Esophagus mucosa (tissue), 1 donor: ENCODE measurements at regions not wholly inside any gene's neighbourhood (a gene's known extent, or its start where the extent isn't known, plus 50 kb on each side); places are given as distances from the start of the nearest gene placed in this dataset.

Source experiments
- ATAC-seq: fragments of 200-7000 bp; cut with Tn5 transposase; one replicate; pipeline ENCODE4 v1.9.1; 2020
- donor health status: DM: yes; HTN: yes; CAD: no.

DNA sequence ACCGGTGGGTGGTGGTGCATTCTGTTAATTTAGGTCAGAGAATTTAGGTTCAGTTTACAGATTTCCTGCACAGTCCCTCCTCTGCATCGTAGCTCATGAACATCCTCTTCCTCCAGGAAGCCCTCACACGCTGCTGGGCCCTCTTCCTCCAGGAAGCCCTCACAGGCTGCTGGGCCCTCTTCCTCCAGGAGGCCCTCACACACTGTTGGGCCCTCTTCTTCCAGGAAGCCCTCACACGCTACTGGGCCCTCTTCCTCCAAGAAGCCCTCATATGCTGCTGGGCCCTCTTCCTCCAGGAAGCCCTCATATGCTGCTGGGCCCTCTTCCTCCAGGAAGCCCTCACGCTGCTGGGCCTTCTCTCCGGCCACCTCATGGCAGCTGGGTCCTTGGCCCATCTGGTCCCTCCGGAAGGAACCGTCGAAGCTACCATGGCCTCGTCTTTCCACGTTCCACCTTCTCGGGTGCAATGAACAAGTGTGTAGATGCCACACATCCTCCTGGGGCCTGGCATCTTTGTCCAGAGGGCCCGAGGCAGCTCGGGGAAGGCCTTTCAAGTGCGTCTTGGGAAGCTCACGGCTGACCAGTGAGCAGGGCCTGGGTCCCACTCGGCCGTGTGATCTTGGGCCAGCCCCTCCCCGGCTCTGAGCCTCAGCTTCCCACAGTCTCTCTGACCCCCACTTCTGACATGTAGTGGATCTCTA lies 58.9 kb upstream of the PPARA start:
- no peak for ATAC-seq

GRCh38 chr22:46092011-46092410 lies 58.3 kb upstream of the PPARA start:
- no peak for ATAC-seq

DNA sequence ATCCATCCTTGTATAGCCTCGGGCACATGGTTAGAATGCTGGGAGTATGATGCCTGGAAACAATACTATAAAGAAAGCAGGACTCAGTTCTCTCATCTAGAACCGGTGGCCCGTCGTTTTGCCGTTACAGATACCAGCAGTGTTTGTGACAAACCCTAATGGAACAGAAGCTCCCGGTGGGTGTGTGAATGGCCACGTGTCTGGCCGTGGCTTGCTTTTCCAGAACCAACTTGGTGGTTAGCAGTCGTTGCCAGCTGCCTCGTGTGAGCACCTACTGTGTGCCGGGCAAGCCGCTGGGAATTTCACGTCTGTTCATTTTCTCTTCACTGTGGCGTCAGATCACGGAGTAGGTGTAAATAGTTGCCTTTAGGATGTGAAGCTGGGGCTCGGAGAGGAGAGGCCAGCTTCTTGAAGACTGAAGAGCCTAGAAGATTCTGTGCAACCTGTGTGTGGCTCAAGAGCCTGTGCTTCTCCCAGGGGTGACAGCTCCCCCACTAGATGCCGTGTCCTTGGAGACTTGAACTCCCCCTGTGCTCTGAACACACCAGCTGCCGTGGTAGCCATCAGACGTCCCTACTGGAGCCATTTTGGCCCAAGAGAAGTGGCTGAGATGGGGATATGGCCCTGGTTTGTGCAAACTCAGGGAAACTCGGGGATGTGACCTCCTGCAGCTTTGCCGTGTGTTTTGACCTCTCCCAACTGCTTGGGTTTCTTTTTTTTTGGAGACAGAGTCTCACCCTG lies 57.5 kb upstream of the PPARA start:
- no peak for ATAC-seq

- no peak for ATAC-seq
Observed at GRCh38 chr22:46093796-46094195, 56.5 kb upstream of the PPARA start.

- ATAC-seq, result no peak
Observed at GRCh38 chr22:46094676-46095075, 55.6 kb upstream of the PPARA start.

DNA sequence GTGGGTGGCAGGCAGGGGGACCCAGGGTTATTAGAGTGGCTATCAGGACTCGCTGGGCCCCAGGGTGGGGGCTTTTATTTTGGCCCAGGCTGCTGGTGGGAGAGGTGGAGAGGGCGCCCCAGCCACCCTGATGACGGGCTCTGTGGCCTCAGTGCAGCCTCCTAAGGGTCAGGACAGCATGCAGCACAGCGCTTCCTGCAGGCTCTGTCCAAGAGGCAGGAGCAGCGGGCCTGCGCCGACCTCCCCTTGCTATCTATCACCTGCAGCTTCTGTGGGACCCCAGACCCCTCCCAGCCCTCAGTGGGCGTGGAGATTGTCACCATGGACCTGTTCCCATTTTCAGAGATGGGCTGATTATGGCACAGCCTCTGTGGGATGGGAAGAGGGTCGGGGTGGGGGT lies 54.3 kb upstream of the PPARA start:
- no peak for ATAC-seq

DNA sequence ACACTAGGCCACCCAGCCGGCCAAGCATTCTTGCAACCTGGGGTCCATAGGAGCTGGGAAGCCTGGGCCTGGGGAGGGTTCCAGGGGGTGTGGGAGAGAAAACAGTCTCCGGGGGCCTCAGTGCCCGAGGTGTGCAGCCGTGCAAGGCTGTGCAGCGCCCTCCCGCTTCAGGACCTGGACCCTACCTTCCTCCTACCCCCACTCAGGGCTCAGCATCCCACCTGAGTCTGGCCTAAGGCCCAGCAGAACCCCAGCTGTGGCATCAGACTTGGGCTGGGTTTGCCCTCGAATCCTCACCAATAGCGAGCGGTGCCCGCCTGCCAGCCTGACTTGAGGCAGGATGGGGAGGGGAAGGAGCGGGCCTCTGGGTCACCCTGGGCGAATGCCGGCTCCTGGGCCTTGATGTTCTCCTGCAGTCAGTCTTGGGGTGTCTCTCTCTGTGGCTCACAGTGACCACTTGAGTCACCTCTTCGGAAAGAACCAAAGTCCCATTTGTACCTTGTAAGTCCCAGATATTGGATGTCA lies 53.6 kb upstream of the PPARA start:
- no peak for ATAC-seq

DNA sequence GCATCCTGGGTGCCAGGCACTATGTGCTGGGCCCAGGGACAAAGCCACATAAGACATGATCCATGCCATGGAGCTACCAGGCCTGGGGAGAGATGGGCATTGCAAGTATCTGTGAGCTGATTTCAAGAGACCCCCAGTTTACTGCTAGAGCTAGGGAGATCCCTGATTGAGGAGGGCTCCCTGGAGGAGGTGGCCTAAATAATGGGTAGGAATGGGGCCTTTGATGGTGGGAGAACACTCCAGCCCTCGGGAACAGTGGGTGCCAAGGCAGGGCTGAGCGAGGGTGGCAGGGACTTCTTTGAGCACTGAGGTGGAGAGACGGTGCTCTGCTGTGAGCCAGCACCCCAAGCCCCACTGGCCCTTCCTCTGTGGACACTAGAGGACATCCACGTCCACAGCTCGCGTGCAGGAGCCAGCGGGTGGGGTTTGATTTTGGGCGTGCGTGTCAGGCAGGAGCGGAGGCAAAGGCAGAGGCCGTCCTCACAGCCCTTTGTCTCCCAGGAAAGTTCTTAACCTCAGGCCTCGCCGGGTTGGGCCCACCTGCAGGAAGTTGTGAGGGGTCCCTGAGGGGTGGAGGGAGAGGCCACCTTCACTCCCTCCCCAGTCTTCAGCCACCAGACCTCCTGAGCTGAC lies 52.9 kb upstream of the PPARA start:
- no peak for ATAC-seq

DNA sequence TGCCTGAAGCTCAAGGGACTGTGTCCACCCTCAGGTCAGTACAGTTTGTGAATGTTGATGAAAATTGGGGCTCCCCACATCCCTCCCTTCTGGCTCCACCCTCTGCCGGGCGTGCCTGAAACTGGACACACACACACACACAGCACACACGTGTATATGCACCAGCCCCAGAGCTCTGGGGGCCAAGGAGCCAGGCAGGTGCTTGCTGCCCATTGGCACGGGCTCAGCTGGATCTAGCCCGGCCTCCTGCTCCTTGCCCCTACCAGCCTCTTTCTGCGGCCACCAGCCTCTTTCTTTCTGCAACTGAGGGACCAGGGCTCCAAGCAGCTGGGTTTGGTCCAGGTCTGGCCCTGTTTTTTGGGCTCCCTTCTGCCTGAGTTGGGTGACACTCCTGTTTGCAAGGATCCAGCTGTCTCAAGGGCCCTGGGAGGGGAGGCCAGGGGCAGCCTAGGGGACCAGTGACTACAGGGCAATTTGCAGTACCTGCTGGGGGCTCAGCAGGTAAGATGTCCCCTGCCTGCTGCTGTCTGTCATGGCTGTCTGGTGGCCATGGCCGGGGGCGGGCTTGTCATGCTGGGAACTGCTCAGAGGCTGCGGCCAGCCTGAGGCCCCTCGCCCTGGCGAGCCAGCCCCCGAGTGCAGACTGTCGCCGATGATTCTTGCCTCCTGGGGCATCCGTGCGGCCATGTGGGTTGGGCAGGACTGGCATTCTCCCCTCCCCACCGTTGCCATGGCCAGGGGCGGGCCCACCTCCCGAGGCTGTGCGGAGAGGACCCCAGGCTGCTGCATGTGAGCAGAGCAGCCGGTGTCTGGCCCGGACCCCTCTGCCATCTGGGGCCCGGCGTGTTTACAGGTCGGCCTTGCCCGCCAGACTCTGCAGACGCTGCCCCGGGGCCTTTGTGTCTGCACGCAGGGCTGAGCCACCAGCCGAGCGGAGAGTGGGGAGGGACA lies 51.5 kb upstream of the PPARA start:
- ATAC-seq, result no peak

DNA sequence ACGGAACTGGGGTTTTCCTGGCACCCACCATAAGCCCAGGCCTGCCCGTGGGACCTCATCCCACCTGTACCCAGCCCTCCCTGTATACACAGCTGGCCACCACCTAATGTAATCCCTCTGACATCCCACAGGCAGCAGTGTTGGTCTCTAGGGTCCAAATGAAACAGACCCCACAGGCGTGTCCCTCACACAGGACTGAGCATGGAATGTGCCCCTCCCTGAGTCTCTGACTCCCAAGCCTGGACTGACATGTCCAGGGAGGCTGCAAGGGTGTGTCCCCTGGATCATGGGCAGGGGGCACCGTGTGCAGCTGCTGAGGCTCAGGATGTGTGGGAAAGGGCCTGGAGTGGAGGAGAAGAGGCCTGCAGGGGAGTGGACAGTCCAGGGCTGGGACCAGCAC lies 50.6 kb upstream of the PPARA start:
- peak; percentile 20 for ATAC-seq

DNA sequence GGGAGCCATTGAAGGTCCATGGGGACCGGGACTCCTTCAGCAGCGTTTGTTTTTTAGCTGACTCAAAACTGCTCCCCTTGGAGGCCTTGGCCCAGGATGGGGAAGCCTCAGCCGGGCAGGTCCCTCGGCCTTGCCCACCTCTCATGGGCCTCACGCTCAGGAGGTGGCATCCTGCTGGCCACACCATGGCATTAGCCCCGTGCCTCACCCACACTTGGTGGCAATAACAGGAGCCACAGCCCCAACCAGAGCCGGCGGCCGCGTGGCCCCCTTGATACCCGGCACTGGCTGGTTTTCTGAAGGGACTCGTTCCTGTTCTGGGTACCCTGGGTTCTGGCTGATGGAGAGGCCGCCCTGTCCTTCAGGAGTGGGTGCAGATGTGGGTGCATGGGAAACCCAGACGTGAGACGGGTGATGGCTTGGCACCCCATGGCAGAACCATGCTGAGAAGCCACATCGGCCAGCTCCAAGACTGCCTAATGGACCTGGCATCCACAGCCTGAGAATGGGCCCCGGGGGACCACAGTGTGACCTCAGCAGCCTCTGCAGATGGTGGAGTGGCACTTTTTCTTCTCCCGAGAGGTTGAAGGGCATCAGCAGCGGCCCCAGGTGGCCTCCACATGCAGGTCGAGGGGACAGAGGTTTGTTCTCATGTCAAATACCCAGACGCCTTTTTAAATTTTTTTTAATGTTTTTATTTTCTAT lies 49.8 kb upstream of the PPARA start:
- no peak for ATAC-seq
